H9 (cell line): ENCODE measurements at regions not wholly inside any gene's neighbourhood (a gene's known extent, or its start where the extent isn't known, plus 50 kb on each side); places are given as distances from the start of the nearest gene placed in this dataset.

Experiments used
- DNase-seq: peaks from one replicate; pipeline ENCODE4 v3.0.0-alpha.2; 2017
- H2AFZ ChIP-seq: one replicate; pipeline ENCODE4 v1.6.1; 2013; ENCODE audit warnings: mild to moderate bottlenecking, low read length, control low read depth, moderate library complexity
- H2AK5ac ChIP-seq: 2 replicates; pipeline ENCODE4 v1.6.1; 2013; ENCODE audit warnings: low read length, control low read depth, mixed read lengths; ENCODE audit not compliant: insufficient read length
- H2BK120ac ChIP-seq: one replicate; pipeline ENCODE4 v1.6.1; 2013; ENCODE audit warnings: low read depth, mild to moderate bottlenecking, low read length, control low read depth, inconsistent platforms; ENCODE audit not compliant: poor library complexity, severe bottlenecking
- H2BK12ac ChIP-seq: 2 replicates; pipeline ENCODE4 v1.6.1; 2013; ENCODE audit warnings: low read length, control low read depth, mixed read lengths, low read depth; ENCODE audit not compliant: insufficient read length
- H2BK15ac ChIP-seq: 2 replicates; pipeline ENCODE4 v1.6.1; 2013; ENCODE audit warnings: low read depth, low read length, control low read depth
- H2BK20ac ChIP-seq: one replicate; pipeline ENCODE4 v1.6.1; 2013; ENCODE audit warnings: low read depth, mild to moderate bottlenecking, low read length, control low read depth, inconsistent platforms; ENCODE audit not compliant: poor library complexity, severe bottlenecking
- H2BK5ac ChIP-seq: 2 replicates; pipeline ENCODE4 v1.6.1; 2013; ENCODE audit warnings: low read length, control low read depth, mixed read lengths; ENCODE audit not compliant: insufficient read length
- H3K14ac ChIP-seq: 2 replicates; pipeline ENCODE4 v1.6.1; 2013; ENCODE audit warnings: low read length, control low read depth; ENCODE audit not compliant: insufficient read depth
- H3K18ac ChIP-seq: 2 replicates; pipeline ENCODE4 v1.6.1; 2013; ENCODE audit warnings: low read depth, mild to moderate bottlenecking, mixed read lengths, low read length, control low read depth; ENCODE audit not compliant: insufficient read length
- H3K23ac ChIP-seq: 2 replicates; pipeline ENCODE4 v1.6.1; 2013; ENCODE audit warnings: low read length, control low read depth, mixed read lengths, low read depth; ENCODE audit not compliant: insufficient read length
- H3K23me2 ChIP-seq: 2 replicates; pipeline ENCODE4 v1.6.1; 2013; ENCODE audit warnings: low read depth, mild to moderate bottlenecking, mixed read lengths, low read length, control low read depth; ENCODE audit not compliant: insufficient read length, poor library complexity, severe bottlenecking
- H3K27ac ChIP-seq: 2 replicates; pipeline ENCODE4 v1.5.1; 2013; ENCODE audit warnings: low read length, control low read depth, mixed read lengths, low read depth; ENCODE audit not compliant: insufficient read length
- H3K27me3 ChIP-seq: 2 replicates; pipeline ENCODE4 v1.6.1; 2013; ENCODE audit warnings: low read length, control low read depth, inconsistent platforms; ENCODE audit not compliant: insufficient read depth
- H3K4ac ChIP-seq: 2 replicates; pipeline ENCODE4 v1.6.1; 2013; ENCODE audit warnings: low read depth, mild to moderate bottlenecking, control low read depth, inconsistent platforms, low read length, moderate library complexity
- H3K4me1 ChIP-seq: 2 replicates; pipeline ENCODE4 v1.6.1; 2013; ENCODE audit warnings: low read length, control low read depth, inconsistent platforms; ENCODE audit not compliant: insufficient read depth
- H3K4me2 ChIP-seq: 2 replicates; pipeline ENCODE4 v1.6.1; 2013; ENCODE audit warnings: low read length, control low read depth, mixed read lengths; ENCODE audit not compliant: insufficient read length, insufficient read depth
- H3K56ac ChIP-seq: 2 replicates; pipeline ENCODE4 v1.6.1; 2013; ENCODE audit warnings: low read depth, mild to moderate bottlenecking, mixed read lengths, low read length, control low read depth; ENCODE audit not compliant: insufficient read length
- H3K79me1 ChIP-seq: 2 replicates; pipeline ENCODE4 v1.6.1; 2013; ENCODE audit warnings: low read depth, mild to moderate bottlenecking, moderate library complexity, low read length, control low read depth, inconsistent platforms; ENCODE audit not compliant: insufficient read depth, poor library complexity, severe bottlenecking
- H3K79me2 ChIP-seq: 2 replicates; pipeline ENCODE4 v1.6.1; 2013; ENCODE audit warnings: low read length, control low read depth, inconsistent platforms; ENCODE audit not compliant: insufficient read depth
- H3K9ac ChIP-seq: 2 replicates; pipeline ENCODE4 v1.6.1; 2013; ENCODE audit warnings: low read length, control low read depth, mixed read lengths; ENCODE audit not compliant: insufficient read length; ENCODE audit errors: extremely low read depth
- H3K9me3 ChIP-seq: one replicate; pipeline ENCODE4 v1.6.1; 2013; ENCODE audit warnings: low read depth, low read length, inconsistent platforms; ENCODE audit not compliant: control insufficient read depth
- H3T11ph ChIP-seq: one replicate; pipeline ENCODE4 v1.6.1; 2013; ENCODE audit warnings: mild to moderate bottlenecking, low read length, control low read depth, inconsistent platforms
- H4K20me1 ChIP-seq: one replicate; pipeline ENCODE4 v1.6.1; 2013; ENCODE audit not compliant: control insufficient read depth, insufficient read length, insufficient read depth
- H4K5ac ChIP-seq: 2 replicates; pipeline ENCODE4 v1.6.1; 2013; ENCODE audit warnings: low read depth, mild to moderate bottlenecking, mixed read lengths, low read length, control low read depth; ENCODE audit not compliant: insufficient read length
- H4K8ac ChIP-seq: replicated peaks from 2 replicates; pipeline ENCODE4 v1.6.1; 2013; ENCODE audit warnings: low read length, control low read depth, mixed read lengths, low read depth; ENCODE audit not compliant: insufficient read length
- H4K91ac ChIP-seq: 2 replicates; pipeline ENCODE4 v1.6.1; 2013; ENCODE audit warnings: low read depth, mild to moderate bottlenecking, moderate library complexity, mixed read lengths, low read length, control low read depth; ENCODE audit not compliant: insufficient read length
- H3K27ac Mint-ChIP-seq, 3 experiments: 2 replicates in 2 of 3; 3 replicates in 1 of 3; pipeline ENCODE4 v1.8.0; 2020 to 2021; ENCODE audit warnings: mixed read lengths in 3 of 3, mild to moderate bottlenecking in 1 of 3, moderate library complexity in 1 of 3
- H3K27me3 Mint-ChIP-seq: 2 replicates; pipeline ENCODE4 v1.8.0; 2021; ENCODE audit warnings: low read depth, mild to moderate bottlenecking, moderate library complexity, mixed read lengths
- H3K36me3 Mint-ChIP-seq, 3 experiments: 2 replicates in 2 of 3; 3 replicates in 1 of 3; pipeline ENCODE4 v1.8.0; 2020 to 2021; ENCODE audit warnings: low read depth in 3 of 3, mixed read lengths in 3 of 3; ENCODE audit not compliant: insufficient read depth in 1 of 3
- H3K4me1 Mint-ChIP-seq, 2 experiments: 2 replicates each; pipeline ENCODE4 v1.8.0; 2020; ENCODE audit warnings: mixed read lengths in 2 of 2
- H3K4me3 Mint-ChIP-seq, 2 experiments: 2 replicates in 1 of 2; 3 replicates in 1 of 2; pipeline ENCODE4 v1.8.0; 2020 to 2021; ENCODE audit warnings: mild to moderate bottlenecking in 2 of 2, mixed read lengths in 2 of 2, moderate library complexity in 1 of 2
- H3K9me3 Mint-ChIP-seq, 2 experiments: 2 replicates in 1 of 2; 3 replicates in 1 of 2; pipeline ENCODE4 v1.8.0; 2020; ENCODE audit warnings: mild to moderate bottlenecking in 2 of 2, mixed read lengths in 2 of 2, moderate library complexity in 1 of 2
- WGBS: extraction: QIAGEN DNeasy Blood & Tissue Kit; methylation state at CpG from one replicate; pipeline ENCODE4 v1.1.7; 2013; ENCODE audit warnings: missing lambda C conversion rate, low lambda C conversion rate, mixed read lengths; ENCODE audit not compliant: insufficient read length; ENCODE audit errors: extremely low coverage; 5-methylcytosine and 5-hydroxymethylcytosine counted together
- TF ChIP-seq, protein P1 (sequence below): fragments of 200-600 bp; sonication (generic); conservative IDR thresholded peaks from 3 replicates; pipeline ENCODE4 v1.8.0; 2021; ENCODE audit warnings: antibody characterized with exemption, mild to moderate bottlenecking

DNA sequence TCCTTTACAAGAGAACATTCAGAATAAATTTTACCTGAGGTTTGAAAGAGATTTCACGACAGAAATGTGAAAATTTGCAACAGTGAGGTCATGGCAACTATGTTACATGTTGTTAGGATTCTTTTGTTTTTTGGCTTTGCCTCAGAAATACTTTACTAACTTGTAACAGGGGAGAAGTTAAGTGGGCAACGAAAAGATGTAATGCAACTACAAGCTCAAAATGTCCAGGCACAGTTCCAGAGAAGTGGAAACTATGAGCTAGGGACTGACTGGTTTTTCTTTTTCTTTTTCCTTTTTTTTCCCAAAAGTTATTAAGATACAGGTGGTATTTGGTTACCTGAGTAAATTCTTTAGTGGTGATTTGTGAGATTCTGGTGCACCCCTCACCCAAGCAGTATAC lies 111.5 kb upstream of the PPP2R3A start:
- no peak overlapping the region for H2BK20ac ChIP-seq
- TF ChIP-seq, protein P1, sequence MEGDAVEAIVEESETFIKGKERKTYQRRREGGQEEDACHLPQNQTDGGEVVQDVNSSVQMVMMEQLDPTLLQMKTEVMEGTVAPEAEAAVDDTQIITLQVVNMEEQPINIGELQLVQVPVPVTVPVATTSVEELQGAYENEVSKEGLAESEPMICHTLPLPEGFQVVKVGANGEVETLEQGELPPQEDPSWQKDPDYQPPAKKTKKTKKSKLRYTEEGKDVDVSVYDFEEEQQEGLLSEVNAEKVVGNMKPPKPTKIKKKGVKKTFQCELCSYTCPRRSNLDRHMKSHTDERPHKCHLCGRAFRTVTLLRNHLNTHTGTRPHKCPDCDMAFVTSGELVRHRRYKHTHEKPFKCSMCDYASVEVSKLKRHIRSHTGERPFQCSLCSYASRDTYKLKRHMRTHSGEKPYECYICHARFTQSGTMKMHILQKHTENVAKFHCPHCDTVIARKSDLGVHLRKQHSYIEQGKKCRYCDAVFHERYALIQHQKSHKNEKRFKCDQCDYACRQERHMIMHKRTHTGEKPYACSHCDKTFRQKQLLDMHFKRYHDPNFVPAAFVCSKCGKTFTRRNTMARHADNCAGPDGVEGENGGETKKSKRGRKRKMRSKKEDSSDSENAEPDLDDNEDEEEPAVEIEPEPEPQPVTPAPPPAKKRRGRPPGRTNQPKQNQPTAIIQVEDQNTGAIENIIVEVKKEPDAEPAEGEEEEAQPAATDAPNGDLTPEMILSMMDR, result no peak
- H3K79me2 ChIP-seq, result no peaks in the 10 kb centered on the region
- H3K4me1 ChIP-seq, result no peaks in the 10 kb centered on the region
- no peaks in the 10 kb centered on the region for H4K20me1 ChIP-seq
- no peak overlapping the region for H3K9ac ChIP-seq
- 0 out of 5 replicates have a peak, but pooled peaks cover 0 to 3% of the 10 kb centered on the region in 2 experiments for H3K9me3 Mint-ChIP-seq
- no peak overlapping the region for H3K27ac ChIP-seq
- no peak overlapping the region for H2AFZ ChIP-seq
- H3T11ph ChIP-seq, result no peak overlapping the region
- no peak overlapping the region for H2BK12ac ChIP-seq
- no peak overlapping the region for H3K4me3 Mint-ChIP-seq
- no peak overlapping the region for H2BK120ac ChIP-seq
- H3K27ac Mint-ChIP-seq, result no peak overlapping the region
- H4K8ac ChIP-seq, result no peak overlapping the region
- H2AK5ac ChIP-seq, result no peak overlapping the region
- no peak overlapping the region for H2BK5ac ChIP-seq
- H3K18ac ChIP-seq, result no peak overlapping the region
- H2BK15ac ChIP-seq, result no peak overlapping the region
- H3K56ac ChIP-seq, result no peak overlapping the region
- no peaks in the 10 kb centered on the region for H3K79me1 ChIP-seq
- H4K5ac ChIP-seq, result no peak overlapping the region
- no CpG with 5 or more reads among the region's 2 CpGs for WGBS
- peaks cover 7 to 8% of the 10 kb centered on the region in 2 experiments for H3K4me1 Mint-ChIP-seq
- no peaks in the 10 kb centered on the region for H3K23me2 ChIP-seq
- no peak overlapping the region for H3K4ac ChIP-seq
- no peak overlapping the region for H4K91ac ChIP-seq
- no peaks in the 10 kb centered on the region for H3K27me3 Mint-ChIP-seq
- H3K36me3 Mint-ChIP-seq, result no peaks in the 10 kb centered on the region
- no peak overlapping the region for H3K23ac ChIP-seq
- H3K9me3 ChIP-seq, result no peaks in the 10 kb centered on the region
- H3K27me3 ChIP-seq, result no peaks in the 10 kb centered on the region
- H3K14ac ChIP-seq, result no peak overlapping the region
- no peak for DNase-seq
- H3K4me2 ChIP-seq, result no peak overlapping the region
